ENCODE measurements at regions not wholly inside any gene's neighbourhood (a gene's known extent, or its start where the extent isn't known, plus 50 kb on each side); places are given as distances from the start of the nearest gene placed in this dataset.

GRCh38 chr16:73874324-73874723 is 422.3 kb upstream of the PSMD7 start:
- TF ChIP-seq CTCF (IDR thresholded peaks at IDR 0.05 in 2 of 3, conservative IDR thresholded peaks at IDR 0.05 in 1 of 3; ENCODE audit: borderline replicate concordance in 1 of 3, insufficient read depth in 1 of 3, low read depth in 2 of 3, low read length in 2 of 3) (no peak), ELF1 (IDR thresholded peaks at IDR 0.05; ENCODE audit: borderline replicate concordance, low read depth) (no peak), ZFX (IDR thresholded peaks at IDR 0.05) (no peak), SP1 (IDR thresholded peaks at IDR 0.05; ENCODE audit: low read depth) (no peak)
